GM18517 (cell line): ENCODE measurements at regions not wholly inside any gene's neighbourhood (a gene's known extent, or its start where the extent isn't known, plus 50 kb on each side); places are given as distances from the start of the nearest gene placed in this dataset.
"Not testable (repeated sequence)": the region's sequence is repeated elsewhere in the genome, so short reads cannot be mapped to it uniquely, and the experiment has no call there.

Source experiments
- ATAC-seq: cut with Tn5 transposase; IDR thresholded peaks from one replicate; pipeline ENCODE4 v1.9.1; 2021; ENCODE audit warnings: mild to moderate bottlenecking, moderate library complexity; ENCODE audit not compliant: unreplicated experiment

DNA sequence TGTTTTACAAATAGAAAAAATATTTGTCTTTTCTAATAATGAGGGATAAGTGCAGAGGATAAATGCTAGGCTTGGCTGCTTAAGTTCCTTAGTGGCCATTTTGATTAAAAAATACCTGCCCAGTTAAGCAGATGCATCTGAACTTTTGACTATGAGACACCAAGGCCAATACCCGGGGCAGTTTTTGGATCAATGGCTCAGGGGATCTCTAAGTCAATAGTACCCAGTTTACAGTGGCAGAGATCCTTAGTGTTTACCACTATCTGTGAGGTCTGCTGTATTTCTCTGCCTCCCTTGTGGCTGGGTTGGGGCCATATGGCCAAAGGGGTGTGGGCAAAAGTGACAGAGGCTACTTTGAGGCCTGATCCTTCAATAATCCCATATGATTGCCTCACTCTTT, 184.5 kb upstream of the MAST4 start:
- ATAC-seq = no peak

DNA sequence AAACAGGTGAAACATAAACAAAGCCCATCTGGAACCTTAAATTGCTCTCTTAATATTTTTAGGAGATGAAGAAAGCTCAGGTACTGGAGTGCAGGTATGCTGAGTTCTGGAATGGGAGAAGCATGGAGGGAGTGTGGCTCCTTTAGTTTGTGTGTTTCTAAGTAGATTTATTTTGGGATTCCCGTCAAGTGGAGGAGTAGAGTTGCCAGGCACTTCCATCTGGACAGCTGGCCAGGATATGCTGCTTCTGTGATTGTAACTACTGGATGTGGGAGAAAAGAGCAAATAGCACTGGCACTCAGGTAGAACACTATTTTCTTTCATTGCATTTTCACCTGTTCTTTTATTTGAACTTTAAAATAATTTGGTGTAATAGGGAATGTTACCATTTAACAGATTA, 182.3 kb upstream of the MAST4 start:
- no peak for ATAC-seq

DNA sequence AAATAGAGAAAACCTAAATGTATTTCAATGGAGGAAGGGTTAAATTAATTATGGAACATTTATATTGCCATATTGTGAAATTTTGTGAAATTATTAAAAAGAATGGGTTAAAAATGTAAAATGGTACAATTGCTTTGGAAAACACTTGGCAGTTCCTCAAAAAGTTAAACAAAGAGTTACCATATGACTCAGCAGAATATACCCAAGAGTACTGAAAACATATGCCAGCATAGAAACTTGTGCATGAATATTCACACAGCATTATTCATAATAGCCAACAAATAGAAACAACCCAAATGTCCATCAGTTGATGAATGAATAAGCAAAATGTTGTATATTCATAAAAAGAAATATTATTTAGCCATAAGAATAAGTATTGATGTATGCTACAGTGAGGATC, 181.0 kb upstream of the MAST4 start:
- no peak for ATAC-seq

DNA sequence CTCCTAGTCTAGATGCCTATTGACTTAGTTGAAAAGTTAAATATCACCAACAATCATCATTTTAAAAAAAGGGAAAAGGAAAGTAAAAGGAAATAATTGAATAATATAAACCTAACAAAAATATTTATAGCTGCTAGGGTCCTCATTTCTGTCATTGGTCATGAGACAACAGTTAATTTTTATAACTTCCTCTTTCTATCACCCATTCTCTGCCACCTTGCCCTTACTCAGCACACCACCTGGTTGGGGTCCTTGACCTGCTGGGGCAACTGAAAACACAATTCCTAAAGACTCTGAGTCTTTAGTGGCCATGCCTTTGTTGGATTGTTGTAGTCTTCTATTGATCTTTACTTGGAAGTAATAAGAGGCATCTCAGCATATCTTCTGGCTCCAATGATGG, 179.5 kb upstream of the MAST4 start:
- ATAC-seq = no peak

DNA sequence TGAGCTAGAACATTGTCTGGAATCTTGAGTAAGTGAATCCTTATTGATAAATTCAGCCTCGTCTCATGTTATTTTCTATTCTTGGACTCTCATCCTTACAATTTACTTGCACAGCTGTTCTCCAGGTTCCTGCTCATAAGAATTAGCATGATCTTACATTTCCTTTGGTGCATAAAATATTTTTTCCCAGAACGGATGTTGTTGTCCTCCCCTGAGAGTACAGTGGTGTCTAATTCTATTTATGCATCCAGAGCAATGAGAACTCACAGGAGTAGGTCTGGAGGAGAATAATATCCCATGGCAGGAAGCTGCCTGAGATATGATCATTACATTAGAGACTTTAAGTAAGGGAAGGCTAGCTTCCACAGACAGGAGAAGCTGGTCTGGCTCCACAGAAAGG, 178.4 kb upstream of the MAST4 start:
- ATAC-seq = no peak

DNA sequence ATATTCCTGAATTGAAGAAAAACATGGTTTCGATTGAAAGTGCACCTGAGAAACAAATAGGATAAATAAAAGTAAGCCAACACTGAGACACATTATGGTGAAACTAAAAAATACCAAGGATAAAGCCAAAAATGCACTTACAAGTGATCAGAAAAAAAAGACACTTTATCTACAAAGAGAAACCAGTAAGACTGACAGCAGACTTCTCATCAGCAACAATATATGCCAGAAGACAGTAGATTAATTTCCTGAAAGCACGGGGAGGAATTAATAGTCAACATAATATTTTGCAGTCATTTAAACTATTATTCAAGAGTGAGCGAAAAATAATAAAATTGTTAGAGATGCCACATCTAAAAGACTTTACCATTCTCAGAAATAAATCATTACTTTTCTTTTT, 172.7 kb upstream of the MAST4 start:
- ATAC-seq = no peak

DNA sequence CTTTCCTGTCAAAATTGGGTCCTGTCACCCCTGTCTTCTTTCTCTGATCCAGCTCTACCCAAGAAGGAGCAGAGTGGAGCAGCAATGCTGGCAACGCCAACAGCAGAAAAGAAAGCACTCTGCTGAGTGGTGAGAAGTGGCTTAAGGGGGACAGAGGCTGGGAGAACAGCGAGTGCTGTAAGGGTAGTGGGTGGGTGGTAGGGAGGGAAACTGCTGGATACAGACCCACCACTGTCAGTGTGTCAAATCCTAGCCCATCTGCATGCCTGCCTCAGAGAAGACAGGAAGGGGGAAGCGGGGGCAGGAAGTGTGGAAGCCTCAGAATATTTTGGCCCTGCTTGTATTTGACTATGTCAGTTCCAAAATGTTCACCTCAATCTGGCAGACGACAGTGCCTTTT, 170.4 kb upstream of the MAST4 start:
- no peak for ATAC-seq

DNA sequence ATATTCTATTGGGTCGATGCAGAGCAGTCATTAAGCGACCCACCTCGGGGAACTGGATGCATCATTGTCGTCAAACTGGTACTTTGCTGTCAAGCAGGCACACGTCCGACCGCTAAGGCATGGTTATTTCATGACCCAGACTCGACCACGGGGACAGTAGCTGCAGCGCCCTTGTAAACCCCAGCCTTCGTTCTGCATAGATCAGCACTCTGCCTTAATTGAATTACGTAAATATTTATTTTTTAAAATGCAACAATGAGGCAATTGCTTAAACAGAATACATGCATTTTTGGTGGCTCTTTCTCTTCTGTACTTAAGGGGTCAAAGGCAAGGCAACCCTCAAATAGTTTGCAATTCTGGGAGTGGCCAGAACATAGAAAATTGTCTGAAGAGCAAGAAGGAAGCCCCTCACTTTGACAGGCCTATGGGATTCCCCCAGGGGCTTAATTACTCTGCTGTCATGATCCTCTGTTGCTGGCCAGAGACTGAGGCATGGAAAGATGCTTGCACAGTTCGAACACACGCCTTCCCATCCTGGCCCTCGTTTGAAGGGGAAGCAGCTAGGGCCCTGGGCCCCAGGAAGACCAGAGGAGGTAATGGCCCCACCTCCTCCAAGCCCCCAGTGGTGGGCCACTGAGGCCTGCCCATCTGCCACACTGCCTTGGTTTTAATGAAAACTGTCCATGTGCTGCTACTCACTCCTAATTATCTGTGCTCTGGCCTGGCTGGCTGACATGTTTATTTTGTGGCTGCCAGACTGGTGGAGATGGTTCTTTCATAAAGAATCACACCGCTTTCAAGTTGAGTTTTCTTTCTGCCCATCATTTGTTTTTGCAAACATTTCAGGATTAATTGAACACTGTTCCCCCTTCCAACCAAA, 169.7 kb upstream of the MAST4 start:
- no peak for ATAC-seq

DNA sequence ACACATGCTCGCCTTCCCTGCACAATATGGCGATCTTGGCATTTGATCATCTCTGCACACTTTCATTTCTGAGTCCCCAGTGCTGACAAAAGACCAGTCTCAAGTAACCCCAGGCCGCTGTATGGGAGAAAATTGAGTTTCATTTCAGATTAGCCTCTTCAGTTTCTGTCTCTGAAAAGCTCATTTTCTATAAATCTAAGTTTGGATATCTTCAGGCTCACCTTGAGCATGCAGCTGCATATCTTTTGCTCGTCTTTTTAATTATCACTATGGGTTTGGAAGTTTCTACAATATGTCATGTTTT, 169.1 kb upstream of the MAST4 start:
- ATAC-seq = no peak

DNA sequence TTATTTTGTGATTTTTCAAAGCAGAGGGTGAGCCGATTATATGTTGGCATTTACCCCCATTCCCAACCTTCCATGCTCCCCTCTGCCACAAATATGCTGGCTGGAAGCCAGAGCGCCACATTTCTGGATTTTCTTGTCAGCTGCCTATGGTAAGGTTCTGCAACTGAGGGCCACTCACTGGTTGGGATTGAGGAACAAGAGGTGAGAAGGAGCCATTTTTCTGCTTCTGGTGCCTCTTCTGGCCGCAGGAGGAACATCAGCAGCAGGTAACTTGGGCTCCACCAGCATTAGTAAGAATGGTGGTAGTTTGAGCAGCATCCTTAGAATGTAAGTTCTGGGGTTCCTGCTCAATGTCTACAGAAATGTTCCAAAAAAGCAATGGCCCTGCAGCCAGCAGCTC, 159.5 kb upstream of the MAST4 start:
- no peak for ATAC-seq

DNA sequence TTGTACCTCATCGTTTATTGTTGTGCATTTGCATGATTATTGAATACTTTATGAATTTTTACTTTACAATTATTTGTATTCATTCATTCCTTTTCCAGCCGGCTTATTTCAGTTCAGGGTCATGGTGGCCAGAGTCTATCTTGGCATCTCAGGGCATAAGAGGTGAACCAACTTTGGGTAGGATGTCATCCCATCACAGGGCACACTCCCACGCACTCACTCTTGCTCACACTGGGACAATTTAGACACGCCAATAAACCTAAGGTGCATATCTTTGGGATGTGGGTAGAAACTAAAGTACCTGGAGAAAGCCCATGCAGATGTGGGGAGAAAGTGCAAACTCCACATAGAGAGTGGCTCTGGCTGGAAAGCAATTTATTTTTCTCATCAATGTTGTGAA, 158.1 kb upstream of the MAST4 start:
- ATAC-seq = no peak

DNA sequence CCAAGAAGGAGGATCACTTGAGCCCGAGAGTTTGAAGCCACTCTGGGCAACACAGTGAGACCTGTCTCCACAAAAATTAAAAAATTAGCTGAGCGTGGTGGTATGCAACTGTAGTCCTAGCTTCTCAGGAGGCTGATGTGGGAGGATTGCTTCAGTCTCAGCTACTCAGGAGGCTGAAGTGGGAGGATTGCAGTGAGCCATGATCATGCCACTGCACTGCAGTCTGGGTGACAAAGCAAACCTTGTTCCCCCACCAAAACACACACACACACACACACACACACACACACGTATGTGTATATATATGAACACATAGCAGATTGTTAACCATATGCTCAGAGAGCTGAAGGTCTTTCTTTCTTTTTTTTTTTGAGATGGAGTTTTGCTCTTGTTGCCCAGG, 157.5 kb upstream of the MAST4 start:
- ATAC-seq = no peak

DNA sequence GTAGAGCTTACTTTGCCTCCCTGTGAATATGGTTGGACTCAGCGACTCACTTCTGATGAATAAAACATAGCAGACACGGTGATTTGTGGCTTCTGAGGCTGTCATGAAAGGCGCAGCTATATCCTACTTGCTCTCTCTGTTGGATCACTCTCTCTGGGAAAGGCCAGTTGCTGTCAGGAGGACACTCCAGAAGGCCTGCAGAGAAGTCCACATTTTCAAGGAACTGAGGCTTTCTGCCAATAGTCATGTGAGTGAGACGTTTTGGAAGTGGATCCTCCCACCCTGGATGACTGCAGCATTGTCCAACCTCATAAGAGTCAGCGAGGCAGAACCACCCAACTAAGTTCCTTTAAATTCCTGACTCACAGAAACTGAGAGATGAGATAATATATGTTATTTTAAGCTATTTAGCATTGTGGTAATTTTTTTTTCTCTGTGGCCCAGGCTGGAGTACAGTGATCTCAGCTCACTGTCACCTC, 156.0 kb upstream of the MAST4 start:
- no peak for ATAC-seq

DNA sequence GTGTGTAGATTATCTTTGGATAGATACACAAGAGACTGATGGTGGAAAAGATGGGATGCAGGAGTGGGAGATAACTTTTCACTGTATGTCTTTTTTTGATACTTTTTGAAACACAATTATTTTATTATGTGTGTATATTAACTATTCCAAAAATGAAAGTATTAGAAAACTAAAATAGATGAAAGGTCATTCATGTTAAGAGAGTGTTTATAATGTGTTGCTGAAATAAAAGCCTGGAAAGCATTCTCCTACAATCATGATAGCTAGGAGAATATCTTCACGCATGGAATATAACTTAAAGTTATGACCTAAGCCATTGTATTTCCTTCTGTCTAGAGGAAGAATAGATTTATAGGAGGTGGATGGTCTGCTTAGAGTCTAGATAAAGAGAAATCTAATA, 154.8 kb upstream of the MAST4 start:
- ATAC-seq = no peak

DNA sequence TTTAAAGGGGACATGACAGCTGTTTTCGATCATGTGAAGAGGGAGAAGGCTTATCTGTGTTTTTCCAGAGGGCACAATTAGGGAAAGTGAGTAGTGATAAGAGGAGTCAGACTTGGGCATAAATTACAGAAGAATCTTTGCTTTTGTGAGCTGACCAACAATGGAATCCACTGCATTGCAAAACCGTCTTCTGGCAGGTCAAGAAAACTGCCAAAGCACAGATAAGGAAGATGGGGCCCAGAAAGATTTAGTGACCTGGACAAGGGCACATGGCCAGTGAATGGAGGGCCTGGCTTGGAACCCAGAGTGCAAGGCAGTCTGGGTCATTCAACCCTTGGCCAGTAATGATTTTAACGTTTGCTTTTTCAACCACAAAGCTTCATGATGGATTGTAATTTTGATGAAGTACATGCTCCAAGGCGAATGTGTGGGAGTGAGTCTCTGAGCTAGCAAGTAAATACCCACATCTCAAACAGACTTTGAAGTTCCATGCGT, 153.2 kb upstream of the MAST4 start:
- no peak for ATAC-seq

DNA sequence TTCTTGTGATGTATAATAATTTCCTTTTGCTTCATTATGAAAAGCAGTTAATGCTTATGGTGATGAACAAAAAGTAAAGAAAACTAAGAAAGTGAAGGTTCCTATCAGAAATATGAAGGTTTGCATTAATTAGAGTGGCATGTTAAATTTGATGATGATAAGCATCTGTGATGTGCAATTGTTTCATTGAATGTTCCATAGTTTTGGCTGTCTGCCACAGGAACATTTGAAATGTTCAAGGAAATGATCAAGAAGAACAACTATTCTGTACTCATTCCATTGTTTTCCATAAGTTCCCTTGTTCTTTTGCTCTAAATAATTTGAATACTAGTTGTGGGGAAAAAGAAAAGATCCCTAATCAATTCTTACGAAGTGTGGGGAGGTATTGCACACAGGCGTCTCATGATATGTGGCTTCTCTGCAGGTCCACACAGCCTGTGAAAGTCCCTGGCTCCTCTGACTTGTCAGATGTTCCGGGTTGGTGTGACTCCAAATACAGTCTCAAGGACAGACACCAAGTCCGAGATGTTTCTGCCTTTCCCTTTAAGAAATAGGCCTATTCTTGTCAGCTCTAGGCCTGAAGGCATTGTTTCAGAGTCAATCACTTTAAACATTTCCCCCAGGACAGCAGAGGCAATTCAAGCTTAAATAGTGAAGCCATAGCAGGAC, 152.6 kb upstream of the MAST4 start:
- ATAC-seq = no peak

DNA sequence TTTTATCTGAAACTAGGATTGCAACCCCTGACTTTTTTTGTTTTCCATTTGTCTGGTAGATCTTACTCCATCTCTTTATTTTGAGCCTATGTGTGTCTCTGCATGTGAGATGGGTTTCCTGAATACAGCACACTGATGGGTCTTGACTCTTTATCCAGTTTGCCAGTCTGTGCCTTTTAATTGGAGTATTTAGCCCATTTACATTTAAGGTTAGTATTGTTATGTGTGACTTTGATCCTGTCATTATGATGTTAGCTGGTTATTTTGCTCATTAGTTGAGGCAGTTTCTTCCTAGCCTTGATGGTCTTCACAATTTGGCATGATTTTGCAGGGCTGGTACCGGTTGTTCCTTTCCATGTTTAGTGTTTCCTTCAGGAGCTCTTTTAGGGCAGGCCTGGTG, 148.1 kb upstream of the MAST4 start:
- not testable (repeated sequence) for ATAC-seq

DNA sequence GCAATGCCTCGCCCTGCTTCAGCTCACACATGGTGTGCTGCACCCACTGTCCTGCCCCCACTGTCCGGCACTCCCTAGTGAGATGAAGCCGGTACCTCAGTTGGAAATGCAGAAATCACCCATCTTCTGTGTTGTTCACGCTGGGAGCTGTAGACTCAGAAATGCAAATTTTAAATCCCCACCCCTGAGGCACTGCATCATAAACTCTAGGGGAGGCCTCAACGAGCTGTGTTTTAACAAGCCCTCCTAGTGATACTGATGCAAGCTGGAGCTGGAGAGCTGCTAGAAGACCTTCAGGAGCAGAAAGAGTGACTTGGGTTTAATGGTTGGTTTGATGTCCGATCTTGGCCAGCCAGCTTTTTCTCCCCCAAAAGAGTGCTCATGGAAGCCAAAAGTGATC, 146.0 kb upstream of the MAST4 start:
- no peak for ATAC-seq

DNA sequence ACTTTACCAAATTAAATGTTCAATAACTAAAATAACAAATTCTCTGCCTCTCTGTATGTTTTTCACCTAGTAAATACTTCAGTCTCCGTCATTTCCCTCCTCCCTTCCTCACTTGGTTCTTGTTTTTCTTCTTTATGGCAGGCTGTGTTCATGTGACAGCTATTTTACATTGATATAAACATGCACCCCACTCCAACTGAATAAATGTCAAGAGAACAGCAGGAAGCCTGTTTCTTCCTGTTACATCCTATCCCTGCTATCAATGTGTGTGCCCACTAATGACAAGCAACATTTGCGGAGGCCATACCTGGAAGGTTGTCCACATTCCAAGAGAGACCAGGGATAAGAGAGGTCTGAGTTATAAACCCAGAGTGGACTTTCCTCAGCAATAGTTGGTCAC, 145.2 kb upstream of the MAST4 start:
- no peak for ATAC-seq

DNA sequence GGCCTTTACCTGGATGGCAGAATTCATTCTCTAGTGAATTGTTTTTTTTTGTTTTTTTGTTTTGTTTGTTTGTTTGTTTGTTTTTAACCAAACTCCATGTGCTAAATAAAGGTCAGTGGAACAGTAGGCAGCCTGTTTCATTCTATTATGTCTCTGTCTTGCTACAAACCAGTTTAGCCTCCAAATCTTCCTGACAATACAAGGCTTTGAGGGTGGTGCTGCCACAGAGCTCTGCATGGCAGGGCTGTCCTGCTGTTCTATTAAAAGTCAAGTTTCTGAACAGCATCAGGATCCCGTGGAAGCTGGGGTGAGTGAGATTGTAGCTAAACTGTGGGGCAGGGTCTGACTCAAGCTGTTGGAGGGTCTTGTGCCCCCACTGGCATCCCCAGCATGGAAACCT, 144.1 kb upstream of the MAST4 start:
- no peak for ATAC-seq

DNA sequence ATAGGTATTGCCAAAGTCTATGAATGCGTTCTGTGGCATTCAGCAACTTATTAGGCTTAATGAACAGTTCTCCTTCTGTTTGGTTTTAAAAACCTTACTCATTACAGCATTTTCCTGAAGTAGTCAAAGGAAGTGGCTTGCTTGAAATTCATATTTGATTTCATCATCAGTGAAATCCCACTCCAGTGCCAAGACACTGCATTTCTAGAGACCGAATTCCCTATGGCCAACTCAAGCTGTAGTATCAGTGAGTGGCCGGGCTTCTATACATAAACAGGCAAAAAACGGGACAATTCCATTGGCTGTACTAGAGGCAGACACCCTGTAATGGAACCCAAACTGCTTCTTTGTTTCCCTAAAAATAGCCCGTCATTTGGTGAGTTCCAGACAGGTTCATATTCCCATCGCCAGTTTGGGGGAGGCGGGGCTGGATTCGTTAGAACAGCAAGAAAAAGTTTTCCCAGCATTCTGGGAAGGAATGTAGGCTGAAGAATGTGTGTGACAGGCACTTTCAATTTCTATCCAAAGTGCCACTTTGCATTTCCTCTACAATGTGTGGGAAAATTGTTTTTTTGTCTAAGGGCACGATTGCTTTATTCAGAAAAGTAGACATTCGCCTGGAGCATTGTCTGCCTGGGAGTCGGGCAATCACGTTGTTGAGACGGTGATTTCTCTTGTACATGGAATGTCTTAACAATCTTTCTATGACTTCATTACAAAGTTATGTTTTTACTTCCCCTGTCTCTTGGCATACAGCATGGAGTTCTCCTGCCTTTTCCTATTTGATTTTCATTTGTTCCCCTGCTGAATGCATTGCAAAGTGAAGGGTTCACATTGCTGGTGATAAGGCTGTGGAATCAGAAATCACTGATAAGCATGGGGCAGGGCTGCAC, 141.8 kb upstream of the MAST4 start:
- ATAC-seq = no peak
